ENCODE measurements at regions not wholly inside any gene's neighbourhood (a gene's known extent, or its start where the extent isn't known, plus 50 kb on each side); places are given as distances from the start of the nearest gene placed in this dataset.
"Not testable (repeated sequence)": the region's sequence is repeated elsewhere in the genome, so short reads cannot be mapped to it uniquely, and the experiment has no call there.

- TF ChIP-seq CTCF (conservative IDR thresholded peaks at IDR 0.05) (no peak), ZFX (IDR thresholded peaks at IDR 0.05) (no peak)
- no peak overlapping the region for H3K27ac ChIP-seq
Observed at GRCh38 chr7:50251765-50252164, 52.8 kb upstream of the IKZF1 start.

- H3K27ac ChIP-seq = no peak overlapping the region
- TF ChIP-seq CTCF (conservative IDR thresholded peaks at IDR 0.05) (no peak), ZFX (IDR thresholded peaks at IDR 0.05) (no peak)
Observed at GRCh38 chr7:50246551-50246950, 58.0 kb upstream of the IKZF1 start.

GRCh38 chr7:50242111-50242510 is 62.4 kb upstream of the IKZF1 start:
- not testable (repeated sequence) for H3K27ac ChIP-seq

GRCh38 chr7:50240699-50241098 is 63.8 kb upstream of the IKZF1 start:
- H3K27ac ChIP-seq = not testable (repeated sequence)

- no peak for TF ChIP-seq ZFX (IDR thresholded peaks at IDR 0.05)
- TF ChIP-seq CTCF (conservative IDR thresholded peaks at IDR 0.05) = peak; percentile 85
- no peak overlapping the region for H3K27ac ChIP-seq
Observed at GRCh38 chr7:50229964-50230363, 74.6 kb upstream of the IKZF1 start.

- TF ChIP-seq ZFX (IDR thresholded peaks at IDR 0.05) (no peak), CTCF (conservative IDR thresholded peaks at IDR 0.05) (no peak)
- no peak overlapping the region for H3K27ac ChIP-seq
Observed at GRCh38 chr7:50228148-50228547, 76.4 kb upstream of the IKZF1 start.

GRCh38 chr7:50227726-50228125 is 76.8 kb upstream of the IKZF1 start:
- TF ChIP-seq ZFX (IDR thresholded peaks at IDR 0.05) = no peak
- TF ChIP-seq CTCF (conservative IDR thresholded peaks at IDR 0.05) = no peak

GRCh38 chr7:50226669-50227068 is 77.8 kb upstream of the IKZF1 start:
- TF ChIP-seq CTCF (conservative IDR thresholded peaks at IDR 0.05) (no peak), ZFX (IDR thresholded peaks at IDR 0.05) (no peak)

More at GRCh38 chr7:50227726-50228125, 76.8 kb upstream of the IKZF1 start:
- H3K27ac ChIP-seq = no peak overlapping the region

GRCh38 chr7:50226145-50226544 is 78.4 kb upstream of the IKZF1 start:
- no peak overlapping the region for H3K27ac ChIP-seq
- no peak for TF ChIP-seq ZFX (IDR thresholded peaks at IDR 0.05)
- TF ChIP-seq CTCF (conservative IDR thresholded peaks at IDR 0.05) = no peak

More at GRCh38 chr7:50226669-50227068, 77.8 kb upstream of the IKZF1 start:
- no peak overlapping the region for H3K27ac ChIP-seq
